SK-N-SH (cell line): ENCODE measurements at regions not wholly inside any gene's neighbourhood (a gene's known extent, or its start where the extent isn't known, plus 50 kb on each side); places are given as distances from the start of the nearest gene placed in this dataset.

Experiments used
- CTCF ChIA-PET: fragments of 300-600, 350-600 bp; formaldehyde crosslinking; extraction: SDS; loops from one replicate; lab custom pipeline; 2021; lab: Yijun Ruan, JAX
- POLR2A ChIA-PET: fragments of 350-600 bp; sonication (Branson Sonifier 250); formaldehyde crosslinking; extraction: SDS; loops from one replicate; lab custom pipeline; 2020; ENCODE audit warnings: antibody characterized with exemption, inconsistent platforms; lab: Yijun Ruan, JAX
- DNase-seq: peaks from one replicate; pipeline ENCODE4 v3.0.0; 2012
- H2AFZ ChIP-seq: fragments of 200-600 bp; sonication (generic); 2 replicates; pipeline ENCODE4 v1.8.1; 2016; ENCODE audit warnings: antibody characterized with exemption, mild to moderate bottlenecking, low read depth
- H3F3A ChIP-seq: fragments of 200-600 bp; sonication (generic); replicated peaks from 2 replicates; pipeline ENCODE3; 2016; ENCODE audit warnings: antibody characterized with exemption, mild to moderate bottlenecking; ENCODE audit not compliant: insufficient read depth
- H3K27ac ChIP-seq, 2 experiments: fragments of 200-500 bp in 1 of 2; fragments of 200-600 bp in 1 of 2; sonication (Bioruptor generic) in 1 of 2; sonication (generic), shearing (Covaris generic) in 1 of 2; 2 replicates each; pipeline versions ENCODE4 v1.5.1 to v1.6.1; 2014 to 2016; ENCODE audit warnings: low read depth in 2 of 2, inconsistent platforms in 1 of 2, low read length in 1 of 2, mild to moderate bottlenecking in 1 of 2, mixed read lengths in 1 of 2
- H3K27me3 ChIP-seq: fragments of 200-600 bp; sonication (generic), shearing (Covaris generic); 2 replicates; pipeline ENCODE4 v1.6.1; 2016; ENCODE audit warnings: mixed run types; ENCODE audit not compliant: insufficient read depth
- H3K36me3 ChIP-seq, 2 experiments: fragments of 200-500 bp in 1 of 2; fragments of 200-600 bp in 1 of 2; sonication (Bioruptor generic) in 1 of 2; sonication (generic) in 1 of 2; replicated peaks in 1 of 2; 2 replicates each; pipeline versions ENCODE3 to v1.5.1; 2014 to 2016; ENCODE audit warnings: low read length in 1 of 2, mild to moderate bottlenecking in 1 of 2; ENCODE audit not compliant: insufficient read depth in 2 of 2, control insufficient read depth in 1 of 2
- H3K4me1 ChIP-seq, 2 experiments: fragments of 200-500 bp in 1 of 2; fragments of 200-600 bp in 1 of 2; sonication (Bioruptor generic) in 1 of 2; sonication (generic), shearing (Covaris generic) in 1 of 2; 2 replicates each; pipeline versions ENCODE4 v1.5.1 to v1.6.1; 2014 to 2016; ENCODE audit warnings: low read depth in 1 of 2, low read length in 1 of 2, mixed run types in 1 of 2; ENCODE audit not compliant: insufficient read depth in 2 of 2, control insufficient read depth in 1 of 2
- H3K4me2 ChIP-seq: fragments of 200-600 bp; sonication (generic), shearing (Covaris generic); 2 replicates; pipeline ENCODE4 v1.6.1; 2017; ENCODE audit warnings: mixed run types
- H3K4me3 ChIP-seq, 2 experiments: fragments of 200-500 bp in 1 of 2; fragments of 200-600 bp in 1 of 2; sonication (Bioruptor generic) in 1 of 2; sonication (generic), shearing (Covaris generic) in 1 of 2; 2 replicates each; pipeline versions ENCODE4 v1.5.1 to v1.8.1; 2014 to 2016; ENCODE audit warnings: low read depth in 2 of 2, inconsistent platforms in 1 of 2, low read length in 1 of 2, mild to moderate bottlenecking in 1 of 2, mixed read lengths in 1 of 2, moderate library complexity in 1 of 2
- H3K79me2 ChIP-seq: fragments of 200-600 bp; sonication (generic); 2 replicates; pipeline ENCODE4 v1.8.1; 2017; ENCODE audit warnings: mild to moderate bottlenecking; ENCODE audit not compliant: insufficient read depth
- H3K9ac ChIP-seq: fragments of 200-600 bp; sonication (generic); 2 replicates; pipeline ENCODE4 v1.6.1; 2017; ENCODE audit warnings: mixed run types
- H3K9me2 ChIP-seq: fragments of 200-600 bp; sonication (generic); 2 replicates; pipeline ENCODE4 v1.6.1; 2017; ENCODE audit warnings: mixed run types
- H3K9me3 ChIP-seq: fragments of 200-600 bp; sonication (generic); 2 replicates; pipeline ENCODE4 v1.6.1; 2017; ENCODE audit warnings: mixed run types, mild to moderate bottlenecking, moderate library complexity
- H4K20me1 ChIP-seq: fragments of 200-600 bp; sonication (generic); 2 replicates; pipeline ENCODE4 v1.6.1; 2017; ENCODE audit warnings: mild to moderate bottlenecking, mixed run types; ENCODE audit not compliant: insufficient read depth
- CHD2 ChIP-seq: fragments of 150-350 bp; IDR thresholded peaks from 2 replicates; pipeline ENCODE4 v1.6.1; 2018; ENCODE audit warnings: low read length; ENCODE audit not compliant: partially characterized antibody
- CTCF ChIP-seq: fragments of 200-600 bp; sonication (generic); IDR thresholded peaks from 2 replicates; pipeline ENCODE4 v1.6.1; 2017; ENCODE audit warnings: antibody characterized with exemption, mild to moderate bottlenecking, moderate library complexity
- ELF1 ChIP-seq: IDR thresholded peaks from 2 replicates; pipeline ENCODE4 v1.4.0; 2012
- GABPA ChIP-seq: IDR thresholded peaks from 2 replicates; pipeline ENCODE4 v1.4.0; 2012; ENCODE audit warnings: low read depth, mild to moderate bottlenecking
- GATA2 ChIP-seq: sonication (generic); formaldehyde crosslinking; IDR thresholded peaks from 2 replicates; pipeline ENCODE4 v1.5.0; 2020; ENCODE audit warnings: mild to moderate bottlenecking, missing genetic modification reagents
- JUND ChIP-seq: IDR thresholded peaks from 2 replicates; pipeline ENCODE4 v1.4.0; 2012
- MEF2A ChIP-seq: IDR thresholded peaks from 2 replicates; pipeline ENCODE4 v1.4.0; 2012; ENCODE audit warnings: low read depth, borderline replicate concordance
- NFIC ChIP-seq: IDR thresholded peaks from 2 replicates; pipeline ENCODE4 v1.4.0; 2012; ENCODE audit warnings: borderline replicate concordance
- NRF1 ChIP-seq: IDR thresholded peaks from 2 replicates; pipeline ENCODE4 v1.6.1; 2012; ENCODE audit warnings: low read depth, mild to moderate bottlenecking, low read length
- RAD21 ChIP-seq: IDR thresholded peaks from 2 replicates; pipeline ENCODE4 v1.6.1; 2012; ENCODE audit warnings: mild to moderate bottlenecking, low read length
- RCOR1 ChIP-seq: fragments of 150-350 bp; IDR thresholded peaks from 2 replicates; pipeline ENCODE4 v1.6.1; 2017; ENCODE audit warnings: antibody characterized with exemption, low read length
- RFX5 ChIP-seq: IDR thresholded peaks from 2 replicates; pipeline ENCODE4 v1.6.1; 2012; ENCODE audit warnings: mild to moderate bottlenecking, improper control_type of control experiment, low read length
- RXRA ChIP-seq: IDR thresholded peaks from 2 replicates; pipeline ENCODE4 v1.4.0; 2012; ENCODE audit warnings: low read depth, mild to moderate bottlenecking, borderline replicate concordance
- SIN3A ChIP-seq: IDR thresholded peaks from 2 replicates; pipeline ENCODE4 v1.6.1; 2012; ENCODE audit warnings: low read depth, mild to moderate bottlenecking, low read length, moderate library complexity, borderline replicate concordance
- TAF1 ChIP-seq: IDR thresholded peaks from 2 replicates; pipeline ENCODE4 v1.6.1; 2012; ENCODE audit warnings: low read depth, mild to moderate bottlenecking, low read length, moderate library complexity, borderline replicate concordance
- TCF12 ChIP-seq: IDR thresholded peaks from 2 replicates; pipeline ENCODE4 v1.4.0; 2012
- USF2 ChIP-seq: fragments of 150-350 bp; IDR thresholded peaks from 2 replicates; pipeline ENCODE4 v1.6.1; 2017; ENCODE audit warnings: antibody characterized with exemption, low read length, low read depth, borderline replicate concordance
- YY1 ChIP-seq: IDR thresholded peaks from 2 replicates; pipeline ENCODE4 v1.4.0; 2012; ENCODE audit warnings: low read depth, mild to moderate bottlenecking
- ZBTB33 ChIP-seq: IDR thresholded peaks from 2 replicates; pipeline ENCODE4 v1.4.0; 2012; ENCODE audit warnings: low read depth, borderline replicate concordance
- WGBS: methylation state at CpG from one replicate; pipeline ENCODE4 v1.1.6; 2017; ENCODE audit warnings: low lambda C conversion rate; 5-methylcytosine and 5-hydroxymethylcytosine counted together

- no peak overlapping the region for H3K27ac ChIP-seq
- H3K9ac ChIP-seq: no peak overlapping the region
- no peak for TF ChIP-seq ZBTB33
- no peak for TF ChIP-seq CTCF
- no peak for TF ChIP-seq NFIC
- no peak for TF ChIP-seq YY1
- no peak for TF ChIP-seq RFX5
- TF ChIP-seq TCF12: no peak
- no peak for TF ChIP-seq SIN3A
- no peak for TF ChIP-seq ELF1
- no peak overlapping the region for H3K4me3 ChIP-seq
- H4K20me1 ChIP-seq: no peaks in the 10 kb centered on the region
- H3K9me2 ChIP-seq: no peaks in the 10 kb centered on the region
- no peaks in the 10 kb centered on the region for H3K4me1 ChIP-seq
- no peak for DNase-seq
- H3K79me2 ChIP-seq: no peaks in the 10 kb centered on the region
- no peaks in the 10 kb centered on the region for H3F3A ChIP-seq
- H3K4me2 ChIP-seq: no peak overlapping the region
- WGBS: 66% methylated on average over 4 of the region's 4 CpGs
- CTCF ChIA-PET: no interaction called here
- H3K9me3 ChIP-seq: no peaks in the 10 kb centered on the region
- no peaks in the 10 kb centered on the region for H3K27me3 ChIP-seq
- H3K36me3 ChIP-seq: no peaks in the 10 kb centered on the region
- no peak overlapping the region for H2AFZ ChIP-seq
- POLR2A ChIA-PET: no interaction called here
Observed at GRCh38 chr13:44092078-44092970, 212.6 kb downstream of the LACC1 start.

- DNase-seq: no peak
- Histone ChIP-seq H3K4me2 (no peak overlapping the region), H3K4me3 (no peak overlapping the region), H3K9me2 (no peaks in the 10 kb centered on the region), H2AFZ (no peak overlapping the region), H3K9me3 (no peaks in the 10 kb centered on the region), H3K36me3 (no peaks in the 10 kb centered on the region), H4K20me1 (no peaks in the 10 kb centered on the region), H3K27ac (no peak overlapping the region), H3K79me2 (no peaks in the 10 kb centered on the region), H3K27me3 (no peaks in the 10 kb centered on the region), H3K9ac (no peak overlapping the region), H3K4me1 (no peaks in the 10 kb centered on the region), H3F3A (no peaks in the 10 kb centered on the region)
- 48% methylated on average over 4 of the region's 4 CpGs for WGBS
- POLR2A ChIA-PET: no interaction called here
- CTCF ChIA-PET: no interaction called here
- TF ChIP-seq MEF2A (no peak), GABPA (no peak), RCOR1 (no peak), GATA2 (no peak), NRF1 (no peak), RAD21 (no peak), SIN3A (no peak), YY1 (no peak), CHD2 (no peak), JUND (no peak), RFX5 (no peak), CTCF (no peak), RXRA (no peak), USF2 (no peak), TAF1 (no peak)
Observed at GRCh38 chr13:44093607-44094564, 214.2 kb downstream of the LACC1 start.
